ENCODE measurements at regions not wholly inside any gene's neighbourhood (a gene's known extent, or its start where the extent isn't known, plus 50 kb on each side); places are given as distances from the start of the nearest gene placed in this dataset.

DNA sequence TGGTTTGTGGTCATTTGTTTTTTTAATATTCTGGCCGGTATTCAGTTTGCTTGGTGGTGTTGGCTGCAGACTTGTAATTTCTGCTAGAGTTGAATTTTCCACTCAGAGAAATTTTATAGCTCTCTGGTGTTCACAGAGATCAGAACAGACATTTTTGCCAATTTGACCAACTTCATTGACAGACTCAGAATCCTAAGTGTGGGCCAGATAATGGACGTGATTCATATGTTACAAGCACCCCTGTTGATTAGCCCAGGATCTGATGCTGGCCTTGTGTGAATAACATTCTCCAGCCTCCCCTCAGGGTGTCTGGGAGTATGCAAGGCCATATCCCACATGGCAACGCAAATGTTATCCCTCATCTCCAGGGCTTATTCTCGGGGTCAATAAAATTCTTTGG, 283.8 kb downstream of the C7orf25 start:
- Mint-ChIP-seq H3K9me3 (ENCODE audit: unreplicated experiment) (no peaks in the 10 kb centered on the region), H3K4me1 (ENCODE audit: low read depth, unreplicated experiment) (no peaks in the 10 kb centered on the region), H3K36me3 (ENCODE audit: unreplicated experiment) (no peaks in the 10 kb centered on the region), H3K27ac (ENCODE audit: unreplicated experiment) (no peak overlapping the region), H3K4me3 (ENCODE audit: unreplicated experiment) (no peak overlapping the region), H3K27me3 (ENCODE audit: unreplicated experiment) (no peaks in the 10 kb centered on the region)
- no peak for DNase-seq
- no peak for TF ChIP-seq CTCF (IDR thresholded peaks at IDR 0.05; ENCODE audit: partially characterized antibody, unreplicated experiment)

GRCh38 chr7:42627626-42628025, 284.2 kb downstream of the C7orf25 start:
- Mint-ChIP-seq H3K27ac (ENCODE audit: unreplicated experiment) (no peak overlapping the region), H3K36me3 (ENCODE audit: unreplicated experiment) (no peaks in the 10 kb centered on the region), H3K9me3 (ENCODE audit: unreplicated experiment) (no peaks in the 10 kb centered on the region), H3K4me3 (ENCODE audit: unreplicated experiment) (no peak overlapping the region), H3K27me3 (ENCODE audit: unreplicated experiment) (no peaks in the 10 kb centered on the region), H3K4me1 (ENCODE audit: low read depth, unreplicated experiment) (no peaks in the 10 kb centered on the region)
- no peak for DNase-seq
- no peak for TF ChIP-seq CTCF (IDR thresholded peaks at IDR 0.05; ENCODE audit: partially characterized antibody, unreplicated experiment)

GRCh38 chr7:42627101-42627500, 284.8 kb downstream of the C7orf25 start:
- H3K27me3 Mint-ChIP-seq (ENCODE audit: unreplicated experiment) = no peaks in the 10 kb centered on the region
- no peak for DNase-seq
- H3K4me3 Mint-ChIP-seq (ENCODE audit: unreplicated experiment) = no peak overlapping the region
- H3K36me3 Mint-ChIP-seq (ENCODE audit: unreplicated experiment) = no peaks in the 10 kb centered on the region
- TF ChIP-seq CTCF (IDR thresholded peaks at IDR 0.05; ENCODE audit: partially characterized antibody, unreplicated experiment) = no peak
- no peaks in the 10 kb centered on the region for H3K9me3 Mint-ChIP-seq (ENCODE audit: unreplicated experiment)
- no peak overlapping the region for H3K27ac Mint-ChIP-seq (ENCODE audit: unreplicated experiment)
- no peaks in the 10 kb centered on the region for H3K4me1 Mint-ChIP-seq (ENCODE audit: low read depth, unreplicated experiment)

- no peaks in the 10 kb centered on the region for H3K27me3 Mint-ChIP-seq (ENCODE audit: unreplicated experiment)
- H3K4me3 Mint-ChIP-seq (ENCODE audit: unreplicated experiment) = no peak overlapping the region
- TF ChIP-seq CTCF (IDR thresholded peaks at IDR 0.05; ENCODE audit: partially characterized antibody, unreplicated experiment) = no peak
- no peaks in the 10 kb centered on the region for H3K9me3 Mint-ChIP-seq (ENCODE audit: unreplicated experiment)
- no peaks in the 10 kb centered on the region for H3K4me1 Mint-ChIP-seq (ENCODE audit: low read depth, unreplicated experiment)
- no peaks in the 10 kb centered on the region for H3K36me3 Mint-ChIP-seq (ENCODE audit: unreplicated experiment)
- H3K27ac Mint-ChIP-seq (ENCODE audit: unreplicated experiment) = no peak overlapping the region
- DNase-seq = no peak
Observed at GRCh38 chr7:42625421-42625820, 286.4 kb downstream of the C7orf25 start.

DNA sequence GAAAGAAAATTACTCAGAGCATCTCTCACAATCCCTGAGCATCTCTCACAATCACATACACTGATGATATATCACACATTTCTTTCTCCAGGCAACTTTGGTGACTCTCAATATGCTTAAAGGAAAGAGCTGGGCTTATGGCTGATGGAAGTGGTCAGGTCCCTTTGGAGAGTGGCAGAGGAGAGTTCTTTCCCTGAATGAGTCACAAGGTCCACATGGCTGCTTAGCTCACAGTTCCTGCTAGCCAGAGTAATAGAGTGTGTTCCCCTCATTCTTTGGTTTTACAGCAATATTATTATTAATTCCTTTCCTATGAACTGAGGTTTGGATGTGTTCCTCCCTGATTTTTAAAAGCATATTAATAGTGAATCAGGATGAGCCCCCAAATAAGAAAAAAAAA, 287.4 kb downstream of the C7orf25 start:
- Mint-ChIP-seq H3K27me3 (ENCODE audit: unreplicated experiment) (no peaks in the 10 kb centered on the region), H3K9me3 (ENCODE audit: unreplicated experiment) (no peaks in the 10 kb centered on the region)
- TF ChIP-seq CTCF (IDR thresholded peaks at IDR 0.05; ENCODE audit: partially characterized antibody, unreplicated experiment) = no peak

More for the DNA sequence above, 287.4 kb downstream of the C7orf25 start:
- Mint-ChIP-seq H3K4me1 (ENCODE audit: low read depth, unreplicated experiment) (no peaks in the 10 kb centered on the region), H3K36me3 (ENCODE audit: unreplicated experiment) (no peaks in the 10 kb centered on the region), H3K4me3 (ENCODE audit: unreplicated experiment) (no peak overlapping the region), H3K27ac (ENCODE audit: unreplicated experiment) (no peak overlapping the region)
- no peak for DNase-seq
